CD4-positive, alpha-beta T cell (primary cell): ENCODE measurements at regions not wholly inside any gene's neighbourhood (a gene's known extent, or its start where the extent isn't known, plus 50 kb on each side); places are given as distances from the start of the nearest gene placed in this dataset.

Experiments used
- ATAC-seq: fragments of 200-7000 bp; cut with Tn5 transposase; one replicate; pipeline ENCODE4 v1.10.0; 2022; ENCODE audit warnings: mild to moderate bottlenecking; ENCODE audit not compliant: poor library complexity
- CTCF ChIA-PET: fragments of 350-600 bp; sonication (Branson Sonifier 250); formaldehyde crosslinking; loops from one replicate; lab custom pipeline; 2021; ENCODE audit warnings: antibody characterized with exemption, inconsistent platforms; lab: Charles Lee
- POLR2A ChIA-PET: fragments of 350-600 bp; sonication (Branson Sonifier 250); formaldehyde crosslinking; loops from one replicate; lab custom pipeline; 2021; ENCODE audit warnings: antibody characterized with exemption, inconsistent platforms; lab: Charles Lee
- DNase-seq, 14 experiments: peaks; one replicate each; pipeline ENCODE4 v3.0.0-alpha.2; 2013 to 2020; ENCODE audit warnings: mixed read lengths in 2 of 14
- H3K27ac ChIP-seq, 2 donors: one replicate each; pipeline versions ENCODE4 v1.5.1 to v1.7.0; 2013; ENCODE audit warnings: low read length in 2 of 2, low read depth in 1 of 2, mild to moderate bottlenecking in 1 of 2
- H3K27me3 ChIP-seq, 2 experiments: 1 replicate in 1 of 2; 2 replicates in 1 of 2; pipeline versions ENCODE4 v1.6.1 to v1.7.0; 2013; ENCODE audit warnings: low read length in 2 of 2, control low read depth in 1 of 2, mild to moderate bottlenecking in 1 of 2, moderate library complexity in 1 of 2; ENCODE audit not compliant: insufficient read depth in 2 of 2, control insufficient read depth in 1 of 2
- H3K36me3 ChIP-seq: one replicate; pipeline ENCODE4 v1.6.1; 2013; ENCODE audit warnings: low read length, control low read depth; ENCODE audit not compliant: insufficient read depth
- H3K4me1 ChIP-seq: one replicate; pipeline ENCODE4 v1.6.1; 2013; ENCODE audit warnings: low read length, control low read depth; ENCODE audit not compliant: insufficient read depth
- H3K4me3 ChIP-seq: one replicate; pipeline ENCODE4 v1.5.1; 2013; ENCODE audit warnings: mild to moderate bottlenecking, low read length, moderate library complexity
- H3K9me3 ChIP-seq, 2 experiments: 1 replicate in 1 of 2; 2 replicates in 1 of 2; pipeline versions ENCODE4 v1.6.1 to v1.7.0; 2013; ENCODE audit warnings: low read length in 2 of 2, mild to moderate bottlenecking in 2 of 2, control low read depth in 1 of 2, moderate library complexity in 1 of 2; ENCODE audit not compliant: control insufficient read depth in 1 of 2, insufficient read depth in 1 of 2
- H3K27ac Mint-ChIP-seq: one replicate; pipeline ENCODE4 v1.8.0; 2020; ENCODE audit warnings: mixed read lengths
- H3K27me3 Mint-ChIP-seq: one replicate; pipeline ENCODE4 v1.8.0; 2021; ENCODE audit warnings: mixed read lengths
- H3K36me3 Mint-ChIP-seq: one replicate; pipeline ENCODE4 v1.8.0; 2021; ENCODE audit warnings: low read depth, mixed read lengths
- H3K4me1 Mint-ChIP-seq: one replicate; pipeline ENCODE4 v1.8.0; 2021; ENCODE audit warnings: low read depth, mixed read lengths
- H3K4me3 Mint-ChIP-seq: one replicate; pipeline ENCODE4 v1.8.0; 2020; ENCODE audit warnings: mild to moderate bottlenecking, mixed read lengths
- H3K9me3 Mint-ChIP-seq: one replicate; pipeline ENCODE4 v1.8.0; 2020; ENCODE audit warnings: mixed read lengths
- intact Hi-C, 2 experiments: fragments of 100-400 bp; cut with DNase I in 1 of 2; cut with micrococcal nuclease in 1 of 2; formaldehyde crosslinking; loops; one replicate each; pipeline versions ENCODE4 v1.15.1 to v1.9.0; 2023 to 2025; cut with DNase I, micrococcal nuclease
- TF ChIP-seq, protein P1 (sequence below): fragments of 200-600 bp; IDR thresholded peaks from one replicate; pipeline ENCODE4 v1.8.0; 2022; ENCODE audit warnings: antibody characterized with exemption, mild to moderate bottlenecking

DNA sequence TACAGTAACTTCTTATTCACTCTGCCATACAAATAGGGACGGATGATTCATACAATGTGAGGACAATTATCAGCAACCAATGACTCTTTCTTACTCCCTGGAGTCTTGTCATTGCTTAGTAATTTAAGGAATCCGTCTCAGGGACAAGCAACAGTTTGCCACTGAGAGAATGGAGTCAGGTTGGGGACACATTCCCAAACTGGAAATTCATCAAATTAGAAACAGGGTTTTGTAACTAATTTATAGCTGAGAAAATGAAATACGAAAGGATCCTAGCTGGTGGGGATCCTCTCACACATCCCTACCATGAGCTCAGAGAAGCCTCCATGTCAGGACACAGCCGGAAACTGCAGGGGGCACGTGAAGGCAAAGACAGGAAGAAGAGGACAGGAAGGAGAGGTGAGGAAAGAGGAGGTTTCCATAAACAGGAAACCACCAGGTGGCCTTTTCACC is 50.4 kb upstream of the KDR start:
- no peak overlapping the region for H3K4me3 Mint-ChIP-seq
- POLR2A ChIA-PET, result no interaction called here
- Histone ChIP-seq H3K9me3 (no peaks in the 10 kb centered on the region), H3K36me3 (no peaks in the 10 kb centered on the region), H3K27ac (no peak overlapping the region), H3K4me1 (no peaks in the 10 kb centered on the region), H3K27me3 (peaks cover 0 to 4% of the 10 kb centered on the region in 2 experiments), H3K4me3 (no peak overlapping the region)
- no peaks in the 10 kb centered on the region for H3K27me3 Mint-ChIP-seq
- TF ChIP-seq, protein P1, sequence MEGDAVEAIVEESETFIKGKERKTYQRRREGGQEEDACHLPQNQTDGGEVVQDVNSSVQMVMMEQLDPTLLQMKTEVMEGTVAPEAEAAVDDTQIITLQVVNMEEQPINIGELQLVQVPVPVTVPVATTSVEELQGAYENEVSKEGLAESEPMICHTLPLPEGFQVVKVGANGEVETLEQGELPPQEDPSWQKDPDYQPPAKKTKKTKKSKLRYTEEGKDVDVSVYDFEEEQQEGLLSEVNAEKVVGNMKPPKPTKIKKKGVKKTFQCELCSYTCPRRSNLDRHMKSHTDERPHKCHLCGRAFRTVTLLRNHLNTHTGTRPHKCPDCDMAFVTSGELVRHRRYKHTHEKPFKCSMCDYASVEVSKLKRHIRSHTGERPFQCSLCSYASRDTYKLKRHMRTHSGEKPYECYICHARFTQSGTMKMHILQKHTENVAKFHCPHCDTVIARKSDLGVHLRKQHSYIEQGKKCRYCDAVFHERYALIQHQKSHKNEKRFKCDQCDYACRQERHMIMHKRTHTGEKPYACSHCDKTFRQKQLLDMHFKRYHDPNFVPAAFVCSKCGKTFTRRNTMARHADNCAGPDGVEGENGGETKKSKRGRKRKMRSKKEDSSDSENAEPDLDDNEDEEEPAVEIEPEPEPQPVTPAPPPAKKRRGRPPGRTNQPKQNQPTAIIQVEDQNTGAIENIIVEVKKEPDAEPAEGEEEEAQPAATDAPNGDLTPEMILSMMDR, result no peak
- intact Hi-C loops, result no loop called here
- H3K36me3 Mint-ChIP-seq, result no peaks in the 10 kb centered on the region
- no peak for ATAC-seq
- DNase-seq, result no peak
- H3K9me3 Mint-ChIP-seq, result no peaks in the 10 kb centered on the region
- no peak overlapping the region for H3K27ac Mint-ChIP-seq
- CTCF ChIA-PET, result no interaction called here
- no peaks in the 10 kb centered on the region for H3K4me1 Mint-ChIP-seq

DNA sequence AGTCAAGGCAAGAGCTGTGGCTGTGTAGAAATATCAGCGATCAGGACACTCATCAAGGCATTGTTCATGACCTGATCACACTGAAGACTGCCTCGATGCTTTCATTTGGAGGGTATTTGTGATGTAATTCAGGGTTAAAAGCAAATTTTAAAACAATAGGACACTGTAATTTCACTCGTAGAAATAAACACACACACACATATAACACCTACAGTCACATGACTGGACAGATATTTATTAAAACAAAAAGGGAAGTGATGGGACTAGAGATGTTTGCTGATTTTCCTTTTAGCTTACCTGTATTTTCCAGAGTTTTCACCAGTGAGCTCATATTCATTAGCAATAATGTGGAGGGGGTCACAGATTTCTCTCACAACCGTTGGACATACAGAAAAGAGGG is 51.1 kb upstream of the KDR start:
- Mint-ChIP-seq H3K4me3 (no peak overlapping the region), H3K27ac (no peak overlapping the region), H3K4me1 (no peaks in the 10 kb centered on the region), H3K27me3 (no peaks in the 10 kb centered on the region), H3K36me3 (no peaks in the 10 kb centered on the region), H3K9me3 (no peaks in the 10 kb centered on the region)
- no peaks in the 10 kb centered on the region for H3K36me3 ChIP-seq
- intact Hi-C loops, result no loop called here
- ATAC-seq, result no peak
- H3K4me3 ChIP-seq, result no peak overlapping the region
- TF ChIP-seq, protein P1, result no peak
- ChIA-PET POLR2A (no interaction called here), CTCF (no interaction called here)
- H3K27me3 ChIP-seq, result peaks cover 0 to 4% of the 10 kb centered on the region in 2 experiments
- H3K4me1 ChIP-seq, result no peaks in the 10 kb centered on the region
- H3K27ac ChIP-seq, result no peak overlapping the region
- H3K9me3 ChIP-seq, result no peaks in the 10 kb centered on the region
- no peak for DNase-seq

DNA sequence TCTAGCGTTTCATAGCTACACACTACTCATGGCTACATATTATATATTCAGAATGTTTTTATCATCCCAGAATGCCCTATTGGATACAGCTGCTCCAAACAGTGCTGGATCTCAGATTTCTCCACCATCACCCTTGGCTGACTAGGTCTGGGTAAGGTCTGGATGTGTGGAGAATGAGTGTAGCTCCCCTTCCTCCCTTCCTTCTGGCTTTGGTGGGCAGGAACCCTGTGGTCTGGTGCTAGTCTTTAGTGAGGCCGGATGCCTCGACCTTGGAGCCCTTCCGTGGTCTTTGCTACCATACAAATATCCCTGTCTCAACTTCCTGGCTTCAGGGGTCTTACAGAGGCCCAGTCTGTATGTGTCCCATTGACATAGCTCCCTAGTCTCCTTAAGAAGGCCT is 52.1 kb upstream of the KDR start:
- Mint-ChIP-seq H3K27me3 (no peaks in the 10 kb centered on the region), H3K27ac (no peak overlapping the region), H3K4me1 (no peaks in the 10 kb centered on the region), H3K36me3 (no peaks in the 10 kb centered on the region), H3K9me3 (no peaks in the 10 kb centered on the region), H3K4me3 (no peak overlapping the region)
- ATAC-seq (no peak), DNase-seq (no peak)
- H3K9me3 ChIP-seq, result no peaks in the 10 kb centered on the region
- no peak overlapping the region for H3K27ac ChIP-seq
- ChIA-PET CTCF (no interaction called here), POLR2A (no interaction called here)
- peaks cover 0 to 4% of the 10 kb centered on the region in 2 experiments for H3K27me3 ChIP-seq
- no peaks in the 10 kb centered on the region for H3K36me3 ChIP-seq
- intact Hi-C loops, result no loop called here
- H3K4me1 ChIP-seq, result no peaks in the 10 kb centered on the region
- TF ChIP-seq, protein P1, result no peak
- no peak overlapping the region for H3K4me3 ChIP-seq
